HPDE6-E6E7 (cell line): ENCODE measurements at regions not wholly inside any gene's neighbourhood (a gene's known extent, or its start where the extent isn't known, plus 50 kb on each side); places are given as distances from the start of the nearest gene placed in this dataset.

ENCODE experiments used
- DNase-seq: peaks from one replicate; pipeline ENCODE4 v3.0.0; 2011; ENCODE audit warnings: missing footprints; ENCODE audit errors: extremely low spot score

DNA sequence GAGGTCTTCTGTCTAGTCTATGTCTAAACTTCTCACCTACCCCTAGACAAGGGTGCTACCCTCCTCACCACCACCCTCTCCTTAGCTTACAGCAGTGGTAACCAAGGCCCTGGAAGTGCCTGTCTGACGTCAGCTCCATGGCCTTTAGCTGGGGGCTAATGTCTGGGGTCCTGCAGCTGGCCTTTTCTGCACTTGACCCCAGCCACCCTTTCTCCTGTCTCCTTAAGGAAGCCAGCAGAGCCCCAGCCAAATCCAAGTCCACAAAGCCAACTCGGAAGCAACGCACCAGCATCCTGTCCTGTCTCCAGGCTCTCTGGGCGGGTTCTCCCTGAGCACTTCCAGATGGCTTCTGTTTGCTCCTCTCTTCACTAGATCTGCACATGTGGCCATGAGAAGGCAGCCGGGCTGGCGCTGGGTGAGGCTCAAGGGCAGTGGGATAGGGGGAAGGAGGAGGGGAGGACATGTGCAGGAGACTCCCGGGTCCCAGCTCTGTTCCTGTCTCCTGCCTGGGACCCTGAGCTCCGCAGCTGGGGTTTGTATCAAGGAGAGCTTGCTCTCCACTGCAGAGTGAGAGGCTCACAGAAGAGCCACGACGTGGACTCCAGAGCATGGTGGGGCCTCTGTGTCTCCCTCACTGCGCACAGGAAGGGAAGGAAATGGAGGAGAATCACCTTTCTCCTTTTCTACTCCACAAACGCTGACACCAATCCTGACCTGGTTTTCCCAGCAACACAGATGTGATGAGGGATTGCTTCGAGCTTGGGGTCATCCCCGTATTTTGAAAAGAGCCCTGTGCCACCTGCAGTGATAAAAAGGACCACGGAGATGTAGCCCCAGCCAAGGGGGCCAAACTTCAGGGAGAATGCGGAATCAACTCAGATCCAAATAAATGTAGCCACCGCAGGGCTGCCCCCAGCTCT is 204.2 kb downstream of the USP12 start:
- no peak for DNase-seq

DNA sequence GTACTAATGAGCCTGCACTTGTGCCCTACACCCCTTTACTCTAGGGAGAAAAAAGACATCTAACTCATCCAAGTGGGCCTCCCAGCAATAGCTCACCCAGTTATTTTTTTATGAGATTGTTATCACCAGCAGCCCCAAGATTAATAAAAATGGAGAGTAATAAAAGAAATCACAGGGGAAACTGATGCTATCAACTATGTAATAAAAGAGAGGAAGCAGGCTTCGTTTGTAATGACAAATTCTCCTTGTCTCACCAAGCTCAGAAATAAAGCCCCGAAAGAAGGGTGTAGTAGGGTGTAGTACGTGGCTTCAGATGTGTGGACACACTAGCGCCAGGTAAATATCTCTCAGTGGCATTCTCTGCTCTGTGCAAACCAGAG is 204.9 kb downstream of the USP12 start:
- no peak for DNase-seq

DNA sequence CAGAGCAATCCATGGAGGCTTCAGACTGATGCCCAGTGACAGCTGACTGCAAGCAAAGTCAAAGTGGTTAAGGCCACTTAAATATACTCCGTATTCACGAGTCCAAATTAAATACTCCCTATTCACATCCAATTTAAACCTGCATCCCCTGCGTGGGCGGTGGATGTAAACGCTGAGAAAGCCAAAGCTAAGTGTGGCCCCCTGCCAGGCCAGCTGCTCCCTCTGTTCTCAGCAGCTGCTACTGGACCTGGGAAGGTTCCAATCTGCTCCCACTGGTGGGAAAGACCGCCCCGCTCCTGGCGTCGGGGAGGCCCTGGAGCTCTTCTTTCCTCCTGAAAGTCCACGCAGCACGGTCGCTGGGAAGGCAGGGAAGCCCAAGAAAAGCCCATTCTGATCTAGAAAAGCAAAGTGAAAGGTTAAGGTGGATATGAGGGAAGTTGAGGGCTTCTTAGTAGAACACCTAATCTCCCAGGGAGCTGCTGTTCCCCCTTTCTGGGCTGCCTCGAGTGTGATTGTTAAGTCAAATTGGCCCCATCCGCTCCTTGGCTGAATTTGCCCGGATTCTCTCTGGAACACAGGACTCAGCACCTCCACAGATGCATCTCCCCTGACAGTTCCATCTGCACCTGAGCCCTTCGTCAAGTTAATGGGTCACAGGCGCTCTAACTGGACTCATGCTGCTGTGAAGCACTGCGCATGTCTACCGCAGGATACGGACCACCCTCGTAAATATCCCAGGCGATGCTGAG is 205.5 kb downstream of the USP12 start:
- DNase-seq, result no peak

DNA sequence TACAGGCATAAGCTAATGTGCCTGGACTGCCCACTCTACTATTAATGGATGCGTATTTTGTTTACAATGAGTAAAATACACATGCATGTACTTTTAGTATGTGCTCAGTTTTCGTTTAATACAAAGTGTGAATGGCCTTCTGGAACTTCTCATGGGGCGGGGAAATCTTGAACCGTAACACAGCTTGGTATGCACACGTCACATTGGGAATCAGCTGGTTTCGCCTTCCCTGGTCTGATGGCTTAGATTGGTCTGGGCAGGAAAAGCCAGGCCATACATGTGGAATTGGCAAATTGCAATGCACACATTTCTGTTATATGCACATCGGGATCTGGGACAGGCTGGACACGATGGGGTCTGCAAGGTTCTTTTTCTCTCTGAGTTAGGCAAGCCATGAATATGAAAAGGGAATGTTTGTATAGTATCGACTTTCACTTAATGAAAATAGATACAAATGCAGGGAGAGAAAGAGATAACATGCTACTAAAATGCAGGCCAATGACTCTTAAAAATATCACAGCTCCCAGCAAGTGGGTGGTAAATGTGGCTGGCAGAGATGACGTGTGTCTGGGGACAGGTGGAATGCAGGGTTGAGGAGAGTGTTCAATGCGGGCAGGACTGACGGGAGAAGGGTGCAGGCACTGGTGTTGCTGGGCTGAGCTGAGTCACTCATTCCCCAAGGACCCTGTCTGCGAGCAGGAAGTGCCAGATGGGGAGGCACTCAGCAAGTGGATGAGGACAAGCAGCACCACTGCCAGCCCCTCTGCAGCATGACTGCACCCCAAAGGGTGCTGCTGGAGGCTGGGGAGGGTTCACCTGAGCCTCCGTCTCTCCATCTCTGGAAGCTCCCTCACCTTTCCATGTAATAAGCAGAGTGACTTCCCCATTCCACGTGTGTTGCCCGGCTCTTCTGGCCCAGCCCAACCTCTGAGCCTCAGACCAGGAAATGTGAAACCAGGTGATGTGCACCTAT is 204.0 kb upstream of the GPR12 start:
- DNase-seq, result no peak

DNA sequence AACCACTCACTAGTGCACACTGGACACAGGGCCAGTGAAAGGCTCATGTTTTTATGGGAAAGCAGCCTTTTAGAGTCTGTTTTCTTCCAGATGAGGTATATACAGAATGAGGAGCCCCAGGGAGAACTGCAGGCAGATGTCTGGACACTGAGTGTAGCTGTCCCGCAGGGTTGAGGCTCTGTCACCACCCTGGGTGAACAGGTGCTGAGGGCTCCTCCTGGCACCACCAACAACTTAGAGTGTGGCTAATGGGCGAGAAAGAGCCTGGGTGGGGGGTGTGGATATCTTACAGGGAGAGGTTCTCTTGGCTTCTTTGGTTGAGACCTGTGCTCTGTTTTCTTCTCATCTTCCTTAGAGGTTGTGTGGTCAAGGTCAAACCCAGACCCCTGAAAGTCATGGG is 202.1 kb upstream of the GPR12 start:
- DNase-seq, result no peak

DNA sequence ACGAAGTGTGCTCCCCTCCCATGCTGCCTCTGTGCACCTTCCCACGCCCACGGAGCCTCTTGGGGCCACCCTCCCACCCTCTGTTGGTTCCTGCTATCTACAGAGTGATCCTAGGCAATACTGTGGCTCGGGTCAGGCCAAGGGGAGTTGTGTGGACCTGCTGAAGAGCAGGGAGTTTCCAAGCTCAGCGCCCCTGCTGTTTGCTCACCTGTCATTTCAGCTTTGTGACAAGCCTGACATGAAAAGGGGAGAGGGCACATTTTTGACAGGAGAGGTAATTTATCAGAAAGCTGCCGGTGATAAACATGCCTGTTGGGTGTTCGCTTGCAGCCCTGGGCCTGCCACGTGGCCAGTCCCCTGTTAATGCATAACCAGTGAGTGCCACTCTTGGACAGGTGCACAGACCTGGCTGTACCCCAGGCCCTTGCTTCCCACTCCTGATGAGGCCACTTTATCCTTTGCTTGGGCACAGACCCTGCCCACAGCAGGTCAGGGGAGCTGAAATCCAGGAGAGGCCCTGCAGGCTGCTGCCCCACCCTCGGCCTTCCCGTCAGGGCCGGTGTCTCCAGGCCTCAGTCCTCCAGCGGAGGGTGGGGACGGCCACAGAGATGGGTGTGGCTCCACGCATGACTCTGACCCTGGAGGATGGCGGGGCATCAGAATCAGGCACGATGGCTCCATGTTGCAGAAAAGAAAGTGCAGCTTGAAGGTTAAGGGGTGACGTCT is 201.5 kb upstream of the GPR12 start:
- no peak for DNase-seq

- DNase-seq, result no peak
These were observed 196.6 kb upstream of the GPR12 start for GRCh38 chr13:26957182-26957581.

DNA sequence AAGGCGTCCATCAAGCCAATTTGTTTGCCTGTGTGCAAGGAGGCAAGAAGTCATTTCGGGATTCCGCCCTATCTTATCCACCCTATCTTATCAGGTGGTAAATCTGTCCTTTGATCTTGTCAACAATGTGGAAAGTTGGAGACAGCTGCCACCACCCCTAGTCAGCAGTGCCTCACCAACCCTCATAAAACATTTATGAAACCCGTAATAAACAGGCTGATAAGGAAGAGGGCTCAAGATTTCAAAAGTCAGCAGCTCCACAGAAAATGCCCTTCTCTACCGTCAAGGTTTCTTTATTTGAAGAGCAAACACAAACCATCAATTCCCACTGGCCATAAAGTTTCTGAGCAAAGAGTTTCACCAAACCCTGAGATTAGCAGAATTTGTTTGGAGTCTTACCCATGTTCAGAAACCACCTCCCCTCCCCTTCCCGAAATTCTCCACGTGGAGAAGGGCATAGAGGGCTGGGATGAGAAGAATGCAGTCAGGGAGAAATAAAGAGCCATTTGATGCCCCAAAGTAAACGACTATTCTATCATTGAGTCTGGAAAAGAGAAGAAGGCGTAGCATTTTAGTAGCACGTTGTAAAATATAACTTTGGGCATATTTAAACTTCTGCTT is 196.0 kb upstream of the GPR12 start:
- no peak for DNase-seq

GRCh38 chr13:26954976-26955375 is 194.4 kb upstream of the GPR12 start:
- no peak for DNase-seq

DNA sequence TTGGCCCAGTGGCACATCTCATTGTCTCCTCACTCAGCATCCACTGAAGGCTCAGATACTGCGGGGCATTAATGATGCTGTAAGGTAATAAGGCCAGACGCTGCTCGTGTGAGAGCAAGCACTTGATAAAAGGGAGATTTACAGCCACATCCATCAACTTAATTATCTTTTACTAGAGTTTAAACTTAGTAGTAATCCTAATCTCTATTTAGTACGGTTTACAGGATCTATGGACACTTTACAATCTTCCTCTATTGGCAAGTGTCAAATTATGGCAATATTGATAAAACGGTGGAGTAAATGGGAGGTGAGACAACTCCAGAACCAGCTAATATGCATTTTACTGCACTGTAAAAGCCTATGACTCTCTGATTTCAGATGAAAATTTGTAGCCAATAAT is 192.7 kb upstream of the GPR12 start:
- DNase-seq, result no peak

GRCh38 chr13:26952551-26953143 is 192.1 kb upstream of the GPR12 start:
- DNase-seq, result no peak

- no peak for DNase-seq
These were observed 191.1 kb upstream of the GPR12 start for GRCh38 chr13:26951581-26952177.

DNA sequence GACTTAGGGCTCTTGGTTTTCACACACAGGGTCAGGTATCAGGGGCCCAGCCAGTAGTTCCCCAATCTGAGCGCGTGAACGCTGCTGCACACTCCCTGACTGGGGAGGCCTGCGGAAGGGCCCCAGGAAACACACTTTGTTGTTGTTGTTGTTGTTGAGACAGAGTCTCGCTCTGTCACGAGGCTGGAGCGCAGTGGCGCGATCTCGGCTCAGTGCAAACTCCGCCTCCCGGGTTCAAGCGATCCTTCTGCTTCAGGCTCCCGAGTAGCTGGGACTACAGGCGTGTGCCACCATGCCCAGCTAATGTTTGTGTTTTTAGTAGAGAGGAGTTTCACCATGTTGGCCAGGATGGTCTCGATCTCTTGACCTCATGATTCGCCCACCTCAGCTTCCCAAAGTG is 190.4 kb upstream of the GPR12 start:
- DNase-seq, result no peak

DNA sequence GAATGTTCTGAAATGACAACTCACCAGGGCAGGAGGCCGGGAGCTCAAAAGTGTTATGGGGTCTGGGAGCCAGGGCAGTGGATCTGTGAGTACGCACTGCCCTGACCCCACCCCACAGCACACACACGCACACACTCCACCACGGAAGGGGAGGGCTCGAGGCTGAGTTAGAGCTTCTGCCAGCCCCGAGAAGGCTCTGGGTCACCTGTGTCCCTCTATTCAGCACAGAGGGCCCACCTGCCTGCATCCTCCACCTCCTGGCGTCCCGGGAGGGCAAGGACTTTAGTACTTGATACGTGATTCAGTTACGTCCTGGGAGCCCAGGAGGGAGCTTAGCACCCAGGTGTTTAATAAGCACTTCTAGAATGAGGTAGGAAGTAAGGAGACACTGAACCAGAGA is 190.0 kb upstream of the GPR12 start:
- no peak for DNase-seq

DNA sequence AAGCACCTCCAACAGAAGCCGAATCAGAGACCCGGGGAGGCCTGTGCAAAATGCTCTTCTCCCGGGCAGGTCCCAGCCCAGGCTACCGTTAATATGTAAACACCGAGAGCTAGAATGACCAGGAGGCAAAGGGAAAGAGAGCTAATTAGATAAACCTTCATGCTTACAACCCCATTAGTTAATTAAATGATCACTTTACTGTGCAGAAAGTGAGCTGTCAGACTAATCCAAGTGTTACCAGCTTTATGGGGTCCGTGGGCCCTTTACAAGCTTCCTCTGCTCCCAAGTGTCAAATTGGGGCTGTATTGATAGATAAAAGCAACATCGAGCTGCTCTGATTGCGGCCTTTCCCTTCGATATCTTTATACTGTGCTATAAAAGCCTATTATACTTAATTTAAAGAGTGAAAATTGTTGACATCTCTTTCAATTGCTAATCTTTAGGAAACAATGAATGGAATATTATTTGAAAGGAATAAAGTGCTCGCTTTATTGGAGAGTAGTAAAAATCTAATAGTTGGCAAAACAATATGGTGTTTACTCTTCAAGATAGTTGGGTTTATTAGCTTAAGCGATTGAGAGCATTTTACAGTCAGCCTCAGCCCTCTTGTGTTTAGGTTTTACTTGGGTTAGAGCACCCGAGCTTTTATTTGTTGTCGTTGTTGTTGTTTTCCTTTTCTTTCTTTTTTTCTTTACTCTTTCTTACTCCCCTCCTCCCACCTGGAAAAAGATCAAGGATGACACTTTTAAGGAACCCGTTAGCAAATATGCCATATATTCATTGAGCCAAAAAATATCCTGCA is 189.3 kb upstream of the GPR12 start:
- no peak for DNase-seq

- DNase-seq, result no peak
These were observed 187.8 kb upstream of the GPR12 start for GRCh38 chr13:26948353-26948752.

GRCh38 chr13:26946684-26947343 is 186.2 kb upstream of the GPR12 start:
- no peak for DNase-seq

- no peak for DNase-seq
These were observed 183.2 kb upstream of the GPR12 start for GRCh38 chr13:26943748-26944147.

- no peak for DNase-seq
These were observed 181.6 kb upstream of the GPR12 start for GRCh38 chr13:26942184-26942583.
